ENCODE measurements at regions not wholly inside any gene's neighbourhood (a gene's known extent, or its start where the extent isn't known, plus 50 kb on each side); places are given as distances from the start of the nearest gene placed in this dataset.

- BruUV-seq (replicated peaks), result no TSS peak
- FAIRE-seq (no peak), DNase-seq (ENCODE audit: low read depth, low spot score) (no peak)
- Histone ChIP-seq H3K27me3 (ENCODE audit: control insufficient read depth in 2 of 2, insufficient read depth in 2 of 2, low read length in 2 of 2) (peaks cover 3 to 9% of the 10 kb centered on the region in 2 experiments), H3K36me3 (ENCODE audit: control insufficient read depth in 2 of 2, extremely low read depth in 1 of 2, insufficient read depth in 2 of 2, low read length in 2 of 2) (no peaks in the 10 kb centered on the region), H4K20me1 (replicated peaks; ENCODE audit: control insufficient read depth, extremely low read depth, insufficient read depth, low read length) (no peaks in the 10 kb centered on the region), H3K27ac (ENCODE audit: insufficient read depth, low read depth, low read length) (no peak overlapping the region), H3K9ac (replicated peaks; ENCODE audit: extremely low read depth, insufficient read depth, low read length) (no peak overlapping the region), H3K4me2 (ENCODE audit: insufficient read depth, low read length) (no peak overlapping the region), H3K4me1 (ENCODE audit: control insufficient read depth, extremely low read depth, insufficient read depth, low read length) (no peaks in the 10 kb centered on the region), H3K9me3 (replicated peaks; ENCODE audit: control insufficient read depth, insufficient read depth, low read length) (no peaks in the 10 kb centered on the region), H3K79me2 (ENCODE audit: control insufficient read depth, insufficient read depth, low read length) (no peaks in the 10 kb centered on the region), H2AFZ (ENCODE audit: low read depth, low read length) (no peak overlapping the region), H3K9me1 (replicated peaks; ENCODE audit: control insufficient read depth, extremely low read depth, insufficient read depth, low read length) (no peaks in the 10 kb centered on the region), H3K4me3 (replicated peaks in 1 of 3; ENCODE audit: insufficient read depth in 1 of 3, low read depth in 1 of 3, low read length in 3 of 3) (no peak overlapping the region)
- dilution Hi-C loops (cut with MboI; ENCODE audit: extremely low pct_ligation_motif_present, low sequenced_read_pairs), result no loop called here
- POLR2A ChIA-PET, result no interaction called here
- TF ChIP-seq JUN (IDR thresholded peaks at IDR 0.05; ENCODE audit: borderline replicate concordance, insufficient read depth, insufficient read length, low read depth), result no peak
- no peak for TF ChIP-seq POLR2A (IDR thresholded peaks at IDR 0.05; ENCODE audit: low read depth, low read length)
- no peak for TF ChIP-seq POLR2AphosphoS5 (IDR thresholded peaks at IDR 0.05; ENCODE audit: insufficient read depth, low read depth, low read length)
- no peak for TF ChIP-seq CTCF (IDR thresholded peaks at IDR 0.05; ENCODE audit: extremely low read depth in 1 of 2, insufficient read depth in 1 of 2, low read depth in 1 of 2, low read length in 2 of 2)
- TF ChIP-seq MYC (IDR thresholded peaks at IDR 0.05; ENCODE audit: low read depth, low read length), result no peak
- TF ChIP-seq GATA2 (IDR thresholded peaks at IDR 0.05; ENCODE audit: insufficient read depth, insufficient read length, low read depth, low read length), result no peak
- TF ChIP-seq EZH2 (IDR thresholded peaks at IDR 0.05; ENCODE audit: borderline replicate concordance, low read depth, low read length, severe bottlenecking), result no peak
- no peak for TF ChIP-seq MAX (IDR thresholded peaks at IDR 0.05; ENCODE audit: insufficient read depth, insufficient read length)
- no peak for TF ChIP-seq FOS (IDR thresholded peaks at IDR 0.05; ENCODE audit: borderline replicate concordance, insufficient read depth, low read length)
- intact Hi-C loops (cut with micrococcal nuclease), result no loop called here
- CTCF ChIA-PET, result no interaction called here
Measured at GRCh38 chr22:22123118-22123959, 121.2 kb upstream of the VPREB1 start.

All from endothelial cell of umbilical vein (primary cell).